ENCODE measurements at regions not wholly inside any gene's neighbourhood (a gene's known extent, or its start where the extent isn't known, plus 50 kb on each side); places are given as distances from the start of the nearest gene placed in this dataset.

- no peak for TF ChIP-seq EZH2 (IDR thresholded peaks at IDR 0.05; ENCODE audit: insufficient read depth, poor library complexity, severe bottlenecking)
- no peak for TF ChIP-seq EZH2phosphoT487 (IDR thresholded peaks at IDR 0.05; ENCODE audit: insufficient read depth, low read depth)
These were observed 793.7 kb upstream of the ADGRL2 start for GRCh38 chr1:81007024-81007423.

All from GM23248 (cell line).